Muscle layer of duodenum (tissue), 2 donors: ENCODE measurements at regions not wholly inside any gene's neighbourhood (a gene's known extent, or its start where the extent isn't known, plus 50 kb on each side); places are given as distances from the start of the nearest gene placed in this dataset.

ENCODE experiments used
- H3K27ac ChIP-seq: one replicate; pipeline ENCODE4 v1.7.0; 2013; ENCODE audit warnings: mild to moderate bottlenecking, low read length
- H3K27me3 ChIP-seq: one replicate; pipeline ENCODE4 v1.7.0; 2013; ENCODE audit warnings: low read depth, mild to moderate bottlenecking, control low read depth, low read length
- H3K36me3 ChIP-seq, 2 donors: one replicate each; pipeline ENCODE4 v1.7.0; 2013; ENCODE audit warnings: low read length in 2 of 2, control low read depth in 1 of 2, mild to moderate bottlenecking in 1 of 2; ENCODE audit not compliant: insufficient read depth in 2 of 2, control insufficient read depth in 1 of 2
- H3K4me1 ChIP-seq, 2 donors: one replicate each; pipeline ENCODE4 v1.7.0; 2013; ENCODE audit warnings: low read length in 2 of 2, mild to moderate bottlenecking in 2 of 2, control low read depth in 1 of 2, moderate library complexity in 1 of 2; ENCODE audit not compliant: insufficient read depth in 2 of 2, control insufficient read depth in 1 of 2
- H3K4me3 ChIP-seq, 2 donors: one replicate each; pipeline ENCODE4 v1.7.0; 2013; ENCODE audit warnings: low read length in 2 of 2, low read depth in 1 of 2, mild to moderate bottlenecking in 1 of 2
- H3K9me3 ChIP-seq, 2 donors: one replicate each; pipeline ENCODE4 v1.7.0; 2013; ENCODE audit warnings: low read length in 2 of 2, control low read depth in 1 of 2, mild to moderate bottlenecking in 1 of 2; ENCODE audit not compliant: control insufficient read depth in 1 of 2
- donor health status: healthy.

DNA sequence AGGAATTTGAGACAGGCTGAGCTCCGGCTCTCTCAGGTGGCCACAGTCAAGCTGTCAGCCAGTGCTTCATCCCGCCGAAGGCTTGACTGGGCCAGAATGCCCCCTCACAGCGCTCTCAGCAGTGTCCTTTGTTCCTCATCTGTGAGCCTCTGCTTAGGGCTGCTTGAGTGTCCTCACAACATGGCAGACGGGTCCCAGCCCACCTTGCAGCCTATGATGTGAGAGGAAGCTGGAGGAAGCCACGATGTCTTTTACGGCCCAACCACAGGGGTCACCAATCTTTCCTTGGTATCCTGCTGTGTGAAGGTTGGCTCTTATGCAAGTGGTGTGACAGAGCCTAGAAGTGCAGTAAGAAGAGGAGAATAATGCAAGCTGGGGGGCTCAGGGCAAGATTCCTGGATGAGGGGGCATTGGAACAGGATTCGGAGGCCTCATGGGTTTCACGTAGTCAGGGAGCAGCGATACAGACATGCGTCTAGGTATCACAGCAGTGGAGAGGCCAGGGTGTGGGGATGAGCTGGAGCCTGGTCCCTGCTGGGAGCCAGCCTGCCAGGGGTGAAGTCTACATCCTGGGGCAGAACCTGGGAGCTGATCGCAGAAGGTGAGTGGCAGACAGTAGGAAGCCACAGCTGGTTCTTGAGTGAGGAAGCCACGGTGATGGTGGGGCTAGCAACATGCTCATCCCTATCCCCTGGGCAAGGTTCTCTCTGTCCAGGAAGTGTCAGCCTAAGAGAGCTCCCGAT is 234.1 kb downstream of the GLI2 start:
- Histone ChIP-seq H3K27me3 (no peaks in the 10 kb centered on the region), H3K4me3 (no peak overlapping the region), H3K27ac (no peak overlapping the region), H3K9me3 (no peaks in the 10 kb centered on the region), H3K36me3 (peaks cover 0 to 50% of the 10 kb centered on the region in 2 donors), H3K4me1 (no peaks in the 10 kb centered on the region)

DNA sequence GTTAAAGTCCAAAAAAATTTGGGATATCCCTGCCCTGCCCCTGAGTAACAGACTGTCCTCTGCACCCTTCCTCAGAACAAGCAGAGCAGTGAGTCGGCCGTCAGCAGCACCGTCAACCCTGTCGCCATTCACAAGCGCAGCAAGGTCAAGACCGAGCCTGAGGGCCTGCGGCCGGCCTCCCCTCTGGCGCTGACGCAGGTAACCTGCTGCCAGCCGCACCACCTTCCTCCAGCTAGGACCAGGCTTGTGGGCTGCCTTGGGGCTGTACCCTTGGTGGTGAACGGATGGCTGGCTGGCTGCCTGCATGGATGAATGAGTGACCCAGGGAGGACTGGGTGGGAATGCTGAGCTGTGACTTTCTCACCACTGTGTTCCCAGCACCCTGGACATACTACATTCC is 236.2 kb downstream of the GLI2 start:
- no peaks in the 10 kb centered on the region for H3K9me3 ChIP-seq
- no peak overlapping the region for H3K27ac ChIP-seq
- no peaks in the 10 kb centered on the region for H3K4me1 ChIP-seq
- H3K4me3 ChIP-seq, result no peak overlapping the region
- peaks cover 0 to 62% of the 10 kb centered on the region in 2 donors for H3K36me3 ChIP-seq
- H3K27me3 ChIP-seq, result no peaks in the 10 kb centered on the region

DNA sequence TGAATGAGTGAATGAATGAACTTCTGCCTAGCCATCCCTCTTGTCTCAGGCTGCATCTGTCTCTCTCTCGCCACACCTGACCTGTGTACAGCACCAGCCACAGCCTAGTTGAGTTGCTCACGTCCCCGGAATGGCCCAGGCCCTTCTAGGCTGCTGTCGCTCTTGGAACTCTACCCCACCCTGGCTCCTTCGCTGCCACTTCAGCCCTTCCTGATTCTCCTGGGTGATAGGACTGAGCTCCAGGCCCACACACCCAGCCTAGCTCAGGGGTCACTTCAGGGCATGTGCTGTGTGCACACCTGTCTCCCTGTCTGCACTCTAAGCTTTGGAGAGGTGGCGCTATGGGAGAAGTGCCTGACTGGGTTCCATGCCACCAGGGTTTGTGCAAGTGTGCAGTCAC is 236.6 kb downstream of the GLI2 start:
- Histone ChIP-seq H3K9me3 (no peaks in the 10 kb centered on the region), H3K4me3 (no peak overlapping the region), H3K36me3 (peaks cover 0 to 62% of the 10 kb centered on the region in 2 donors), H3K27ac (no peak overlapping the region), H3K4me1 (no peaks in the 10 kb centered on the region), H3K27me3 (no peaks in the 10 kb centered on the region)

DNA sequence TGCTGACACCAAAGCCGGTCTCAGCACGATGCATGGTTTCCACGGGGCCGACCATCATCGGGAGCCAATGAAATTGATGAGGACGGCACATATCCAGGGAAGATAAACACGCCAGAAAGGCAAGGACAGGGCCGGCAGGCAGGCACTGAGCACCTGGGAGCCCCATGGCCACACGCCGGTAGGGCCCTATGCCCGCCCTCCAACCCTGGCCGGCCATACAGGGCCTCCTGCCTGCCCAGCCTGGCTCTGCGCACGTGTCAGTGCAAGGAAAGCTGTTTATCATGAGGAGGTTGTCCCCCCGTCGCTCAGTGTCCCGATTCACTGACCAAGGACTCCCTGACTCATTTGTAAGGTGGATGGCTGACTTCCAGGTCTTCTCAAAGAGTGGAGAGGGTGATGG is 237.5 kb downstream of the GLI2 start:
- no peaks in the 10 kb centered on the region for H3K27me3 ChIP-seq
- peaks cover 0 to 63% of the 10 kb centered on the region in 2 donors for H3K36me3 ChIP-seq
- no peak overlapping the region for H3K27ac ChIP-seq
- no peaks in the 10 kb centered on the region for H3K4me1 ChIP-seq
- no peak overlapping the region for H3K4me3 ChIP-seq
- no peaks in the 10 kb centered on the region for H3K9me3 ChIP-seq

DNA sequence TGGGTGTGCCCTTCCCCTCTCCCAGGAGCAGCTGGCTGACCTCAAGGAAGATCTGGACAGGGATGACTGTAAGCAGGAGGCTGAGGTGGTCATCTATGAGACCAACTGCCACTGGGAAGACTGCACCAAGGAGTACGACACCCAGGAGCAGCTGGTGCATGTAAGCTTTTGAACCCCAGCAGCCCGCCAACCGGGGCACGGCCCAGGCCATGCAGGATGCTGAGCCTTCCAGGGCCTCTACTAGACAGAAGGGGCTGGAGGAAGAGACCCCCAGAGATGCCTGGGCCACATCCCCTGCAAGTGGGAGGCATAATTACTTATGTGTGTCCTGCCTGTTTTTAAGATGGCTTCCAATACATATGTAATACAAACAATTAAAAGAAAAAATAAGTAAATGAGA is 239.3 kb downstream of the GLI2 start:
- no peaks in the 10 kb centered on the region for H3K27me3 ChIP-seq
- peaks cover 0 to 57% of the 10 kb centered on the region in 2 donors for H3K36me3 ChIP-seq
- H3K9me3 ChIP-seq, result no peaks in the 10 kb centered on the region
- H3K4me3 ChIP-seq, result no peak overlapping the region
- H3K4me1 ChIP-seq, result no peaks in the 10 kb centered on the region
- H3K27ac ChIP-seq, result no peak overlapping the region

DNA sequence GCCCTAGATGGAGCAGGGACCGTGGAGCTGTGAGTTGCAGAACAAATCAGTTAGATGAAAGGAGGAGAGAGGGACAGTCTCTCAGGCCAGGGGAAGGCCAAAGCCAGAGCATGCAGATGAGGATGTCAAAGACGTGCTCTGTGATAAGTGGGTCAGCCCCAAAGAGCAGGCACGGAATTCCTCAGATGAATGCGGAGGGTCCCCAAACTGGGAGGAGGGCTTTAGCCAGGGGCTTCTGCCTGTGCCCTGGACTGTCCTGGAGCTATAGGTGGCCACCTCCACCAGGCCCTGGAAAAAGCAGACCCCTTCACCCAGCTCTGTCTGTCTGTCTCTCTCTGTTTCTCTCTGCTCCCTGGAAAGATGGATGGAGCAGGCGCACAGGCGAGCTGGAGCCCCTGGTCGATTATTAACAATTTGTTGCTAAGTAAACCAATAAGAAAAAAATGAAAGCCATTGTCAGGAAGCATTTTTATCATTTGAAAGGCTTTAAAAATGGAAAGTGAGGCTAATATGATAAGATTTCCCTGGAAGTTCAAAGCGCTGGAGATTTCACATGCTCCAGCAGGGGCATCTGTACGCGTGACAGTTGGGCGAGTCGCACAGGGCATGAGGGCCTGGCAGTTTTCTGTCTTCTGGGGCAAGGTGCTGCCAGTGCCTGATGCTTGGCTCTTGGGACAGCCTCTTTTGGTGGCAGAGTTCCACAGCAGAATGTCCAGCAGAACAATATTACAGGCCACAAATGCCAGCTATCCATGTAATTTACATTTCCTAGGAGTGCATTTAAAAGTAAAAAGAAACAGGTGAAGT is 241.0 kb downstream of the GLI2 start:
- Histone ChIP-seq H3K36me3 (peaks cover 0 to 43% of the 10 kb centered on the region in 2 donors), H3K4me3 (no peak overlapping the region), H3K27me3 (no peaks in the 10 kb centered on the region), H3K4me1 (no peaks in the 10 kb centered on the region), H3K27ac (no peak overlapping the region), H3K9me3 (no peaks in the 10 kb centered on the region)

DNA sequence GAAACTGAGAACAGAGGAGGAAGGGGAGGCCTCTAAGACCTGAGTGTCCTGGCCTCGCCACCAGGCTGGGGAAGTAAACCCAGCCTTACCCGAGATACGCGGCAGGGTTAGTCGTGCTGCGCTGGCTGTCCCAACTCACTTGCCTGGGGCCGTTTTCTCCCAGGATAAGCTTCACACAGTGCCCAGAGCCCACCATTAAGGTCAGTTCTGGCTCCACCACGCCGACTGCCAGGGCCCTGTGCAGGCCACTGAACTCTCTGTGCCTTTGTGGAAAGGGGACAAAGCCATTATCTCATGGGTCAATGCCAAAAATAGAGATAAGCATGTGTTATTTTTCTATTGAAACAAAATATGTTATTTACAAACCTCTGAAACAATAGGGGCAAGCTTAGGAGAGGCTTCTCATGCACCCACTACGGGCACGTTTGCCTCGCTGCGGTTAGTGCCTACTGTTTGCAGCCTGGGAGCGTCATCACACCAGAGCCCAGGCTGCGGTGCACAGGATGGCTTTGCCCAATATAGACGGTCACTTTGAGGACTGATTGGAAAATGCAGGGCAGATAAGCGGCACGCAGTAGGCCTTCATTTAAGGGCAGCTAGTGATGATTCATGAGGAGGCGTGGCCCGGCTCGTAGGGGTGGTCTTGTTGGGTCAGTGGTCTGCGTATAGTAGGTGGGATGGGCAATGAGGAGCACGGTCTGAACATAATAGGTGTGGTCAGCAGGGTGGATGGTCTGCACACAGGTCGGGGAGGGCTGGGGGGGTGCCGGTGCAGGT is 242.1 kb downstream of the GLI2 start:
- peaks cover 0 to 38% of the 10 kb centered on the region in 2 donors for H3K36me3 ChIP-seq

DNA sequence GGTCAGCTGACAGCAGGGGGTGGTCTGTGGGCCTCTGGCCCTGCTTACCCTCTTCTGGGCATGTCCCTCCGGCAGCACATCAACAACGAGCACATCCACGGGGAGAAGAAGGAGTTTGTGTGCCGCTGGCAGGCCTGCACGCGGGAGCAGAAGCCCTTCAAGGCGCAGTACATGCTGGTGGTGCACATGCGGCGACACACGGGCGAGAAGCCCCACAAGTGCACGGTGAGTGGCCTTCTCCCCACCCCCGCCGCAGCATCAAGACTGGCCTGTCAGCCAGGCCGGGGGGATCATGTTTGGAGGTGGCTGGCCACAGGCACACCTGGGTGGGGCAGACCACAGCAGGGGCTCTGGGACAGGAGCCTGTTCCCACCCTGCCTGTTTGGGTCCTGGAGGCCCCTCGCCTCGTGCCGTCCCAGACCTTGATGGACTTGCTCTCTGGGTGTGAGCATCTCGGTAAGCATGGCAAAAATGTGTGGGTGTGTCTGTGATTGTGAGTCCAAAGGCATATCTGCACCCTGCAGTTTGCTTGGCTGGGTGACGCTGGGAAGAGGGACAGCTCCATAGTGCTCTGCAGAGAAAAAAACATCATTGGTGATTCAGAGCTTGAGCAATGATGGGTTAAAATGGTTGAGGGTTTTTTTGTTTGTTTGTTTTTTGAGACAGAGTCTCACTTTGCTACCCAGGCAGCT is 242.8 kb downstream of the GLI2 start:
- Histone ChIP-seq H3K4me3 (no peak overlapping the region), H3K27ac (no peak overlapping the region), H3K4me1 (no peaks in the 10 kb centered on the region), H3K27me3 (no peaks in the 10 kb centered on the region), H3K36me3 (peaks cover 0 to 42% of the 10 kb centered on the region in 2 donors), H3K9me3 (no peaks in the 10 kb centered on the region)

More for the DNA sequence above, 242.1 kb downstream of the GLI2 start:
- Histone ChIP-seq H3K4me1 (no peaks in the 10 kb centered on the region), H3K9me3 (no peaks in the 10 kb centered on the region), H3K27ac (no peak overlapping the region), H3K4me3 (no peak overlapping the region), H3K27me3 (no peaks in the 10 kb centered on the region)

DNA sequence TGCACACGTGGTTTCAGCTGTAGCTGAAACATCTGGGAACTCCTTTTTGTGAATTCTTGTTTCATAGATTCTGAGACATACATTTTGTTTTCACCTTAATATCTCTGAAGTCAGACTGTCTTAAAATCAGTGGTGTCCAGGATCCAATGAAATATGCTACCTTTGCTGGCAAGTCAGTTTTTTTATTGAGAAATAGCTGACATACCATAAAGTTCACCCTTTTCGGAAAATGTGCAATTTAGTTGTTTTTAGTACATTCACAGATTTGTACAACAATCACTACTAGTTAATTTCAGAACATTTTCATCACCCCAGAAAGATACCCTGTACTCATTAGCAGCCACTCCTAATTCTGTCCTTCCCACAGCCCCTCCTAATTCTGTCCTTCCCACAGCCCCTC is 243.7 kb downstream of the GLI2 start:
- no peak overlapping the region for H3K27ac ChIP-seq
- no peaks in the 10 kb centered on the region for H3K4me1 ChIP-seq
- H3K36me3 ChIP-seq, result peaks cover 0 to 46% of the 10 kb centered on the region in 2 donors
- no peaks in the 10 kb centered on the region for H3K27me3 ChIP-seq
- H3K4me3 ChIP-seq, result no peak overlapping the region
- H3K9me3 ChIP-seq, result no peaks in the 10 kb centered on the region

DNA sequence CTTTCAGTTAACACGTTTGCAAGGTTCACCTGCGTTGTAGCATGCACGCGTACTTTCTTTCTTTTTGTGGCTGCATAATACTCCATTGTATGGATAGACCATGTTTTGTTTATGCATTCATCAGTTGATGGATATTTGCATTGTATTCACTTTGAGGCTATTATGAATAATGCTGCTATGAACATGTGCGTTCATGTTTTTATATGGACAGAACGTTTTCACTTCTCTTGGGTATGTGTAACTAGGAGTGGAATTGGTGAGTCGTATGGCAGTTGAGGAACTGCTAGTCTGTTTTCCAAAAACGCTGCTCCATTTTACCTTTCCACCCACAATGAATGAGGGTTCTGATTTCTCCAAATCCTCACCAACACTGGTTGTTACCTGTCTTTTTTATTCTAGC is 244.3 kb downstream of the GLI2 start:
- no peak overlapping the region for H3K27ac ChIP-seq
- H3K36me3 ChIP-seq, result peaks cover 0 to 50% of the 10 kb centered on the region in 2 donors
- H3K4me3 ChIP-seq, result no peak overlapping the region
- H3K4me1 ChIP-seq, result no peaks in the 10 kb centered on the region
- no peaks in the 10 kb centered on the region for H3K9me3 ChIP-seq
- H3K27me3 ChIP-seq, result no peaks in the 10 kb centered on the region

DNA sequence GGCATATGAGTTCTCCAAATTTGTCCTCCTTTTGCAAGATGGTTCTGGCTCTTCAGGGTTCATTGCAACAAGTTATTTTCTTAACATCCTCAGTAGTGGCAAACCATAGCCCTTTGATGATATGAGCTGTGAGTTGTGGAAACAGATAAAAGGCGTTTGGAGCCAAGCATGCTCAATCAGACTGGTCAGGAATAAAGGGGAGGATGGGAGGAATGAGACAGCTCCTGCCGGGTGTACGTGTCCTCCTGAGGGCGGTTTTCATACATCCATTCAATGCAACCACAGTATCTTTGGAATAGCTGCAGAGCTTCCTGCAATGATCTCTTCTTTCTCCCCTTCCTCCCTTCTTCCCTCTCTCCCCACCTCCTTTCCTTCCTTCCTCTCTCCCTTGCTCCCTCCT is 245.8 kb downstream of the GLI2 start:
- Histone ChIP-seq H3K4me3 (no peak overlapping the region), H3K4me1 (no peaks in the 10 kb centered on the region), H3K36me3 (peaks cover 0 to 53% of the 10 kb centered on the region in 2 donors), H3K27ac (no peak overlapping the region), H3K27me3 (no peaks in the 10 kb centered on the region), H3K9me3 (no peaks in the 10 kb centered on the region)
